HepG2 (cell line): ENCODE measurements at regions not wholly inside any gene's neighbourhood (a gene's known extent, or its start where the extent isn't known, plus 50 kb on each side); places are given as distances from the start of the nearest gene placed in this dataset.

Experiments used
- ATAC-seq: fragments of 200-7000 bp; cut with Tn5 transposase; 3 replicates; pipeline ENCODE4 v1.9.1; 2020; ENCODE audit warnings: mild to moderate bottlenecking, moderate library complexity
- BruUV-seq: library from RNA; stranded (reverse); fragments of 400-500 nt; replicated peaks from 2 replicates; lab custom pipeline; 2021; lab: Mats Ljungman, UMichigan
- CTCF ChIA-PET: fragments of 300-600 bp; formaldehyde crosslinking; extraction: SDS; loops from one replicate; lab custom pipeline; 2021; ENCODE audit warnings: low total read pairs, inconsistent platforms, low intra/inter-chr PET ratio; lab: Yijun Ruan, JAX
- POLR2A ChIA-PET: fragments of 350-600 bp; sonication (Branson Sonifier 250); formaldehyde crosslinking; loops from one replicate; lab custom pipeline; 2020; ENCODE audit warnings: antibody characterized with exemption, inconsistent platforms; lab: Yijun Ruan, JAX
- DNase-seq: peaks from one replicate; pipeline ENCODE4 v3.0.0-alpha.2; 2015; ENCODE audit warnings: low spot score
- FAIRE-seq: peaks from 3 replicates; lab custom pipeline; 2011; peaks lifted over from hg19 to GRCh38; lab: Jason Lieb, UNC
- H2AFZ ChIP-seq: one replicate; pipeline ENCODE4 v1.6.1; 2011; ENCODE audit warnings: low read length, inconsistent platforms
- H3K27ac ChIP-seq: fragments of 300-600 bp; 3 replicates; pipeline ENCODE4 v1.8.0; 2011; ENCODE audit warnings: mixed run types, mild to moderate bottlenecking, mixed read lengths, low read length, inconsistent platforms; ENCODE audit not compliant: insufficient read depth; ENCODE audit errors: extremely low read length
- H3K27me3 ChIP-seq, 2 experiments: fragments of 200-600 bp in 1 of 2; 2 replicates in 1 of 2; 3 replicates in 1 of 2; pipeline versions ENCODE4 v1.6.0 to v1.8.0; 2011; ENCODE audit warnings: low read length in 2 of 2, mild to moderate bottlenecking in 2 of 2, moderate library complexity in 2 of 2, inconsistent platforms in 1 of 2; ENCODE audit not compliant: insufficient read depth in 2 of 2, control insufficient read depth in 1 of 2
- H3K36me3 ChIP-seq, 2 experiments: fragments of 200-600 bp in 1 of 2; replicated peaks in 1 of 2; 2 replicates in 1 of 2; 3 replicates in 1 of 2; pipeline versions ENCODE4 v1.5.1 to v1.8.0; 2011; ENCODE audit warnings: low read length in 2 of 2, inconsistent platforms in 1 of 2; ENCODE audit not compliant: insufficient read depth in 2 of 2, control insufficient read depth in 1 of 2
- H3K4me1 ChIP-seq: 2 replicates; pipeline ENCODE4 v1.5.1; 2012; ENCODE audit warnings: low read length, inconsistent platforms; ENCODE audit not compliant: insufficient read depth
- H3K4me2 ChIP-seq: 2 replicates; pipeline ENCODE4 v1.6.0; 2011; ENCODE audit warnings: low read depth, low read length, inconsistent platforms
- H3K4me3 ChIP-seq, 3 experiments: fragments of 200-600 bp in 1 of 3; sonication (generic), shearing (Covaris generic) in 1 of 3; replicated peaks in 1 of 3; 2 replicates each; pipeline ENCODE4 v1.5.1; 2011 to 2016; ENCODE audit warnings: low read length in 3 of 3, inconsistent platforms in 2 of 3, low read depth in 2 of 3, mild to moderate bottlenecking in 2 of 3, control low read depth in 1 of 3, mixed read lengths in 1 of 3; ENCODE audit not compliant: insufficient read depth in 1 of 3
- H3K79me2 ChIP-seq: one replicate; pipeline ENCODE4 v1.6.1; 2011; ENCODE audit warnings: low read length, inconsistent platforms; ENCODE audit not compliant: insufficient read depth
- H3K9ac ChIP-seq: 2 replicates; pipeline ENCODE4 v1.6.0; 2011; ENCODE audit warnings: mild to moderate bottlenecking, low read depth, low read length, inconsistent platforms; ENCODE audit not compliant: insufficient read depth
- H3K9me3 ChIP-seq: 2 replicates; pipeline ENCODE4 v1.5.1; 2012; ENCODE audit warnings: mild to moderate bottlenecking, low read length
- H4K20me1 ChIP-seq: 2 replicates; pipeline ENCODE4 v1.6.0; 2011; ENCODE audit warnings: inconsistent platforms, mild to moderate bottlenecking, low read length, moderate library complexity; ENCODE audit not compliant: insufficient read depth
- FOSL2 ChIP-seq: sonication (generic); formaldehyde crosslinking; IDR thresholded peaks from 2 replicates; pipeline ENCODE4 v1.4.0; 2020; ENCODE audit warnings: missing genetic modification reagents
- HNF1A ChIP-seq, 2 experiments: sonication (generic) in 1 of 2; formaldehyde crosslinking in 1 of 2; IDR thresholded peaks; 2 replicates each; pipeline versions ENCODE4 v1.4.0 to v1.6.1; 2016 to 2020; ENCODE audit warnings: borderline replicate concordance in 1 of 2, low read depth in 1 of 2, mild to moderate bottlenecking in 1 of 2, missing genetic modification reagents in 1 of 2
- HNRNPLL ChIP-seq: fragments of 200-400 bp; formaldehyde crosslinking; IDR thresholded peaks from 2 replicates; pipeline ENCODE4 v1.6.1; 2017; ENCODE audit warnings: mild to moderate bottlenecking, low read depth, low read length; ENCODE audit not compliant: poor library complexity, severe bottlenecking
- KMT2A ChIP-seq: sonication (generic); formaldehyde crosslinking; IDR thresholded peaks from 2 replicates; pipeline ENCODE4 v1.4.0; 2020; ENCODE audit warnings: missing genetic modification reagents
- PBX3 ChIP-seq: sonication (generic); formaldehyde crosslinking; IDR thresholded peaks from 2 replicates; pipeline ENCODE4 v1.8.1; 2023; ENCODE audit warnings: missing genetic modification reagents, inconsistent platforms, borderline replicate concordance
- PHF20 ChIP-seq: sonication (generic); formaldehyde crosslinking; IDR thresholded peaks from 2 replicates; pipeline ENCODE4 v1.5.0; 2020; ENCODE audit warnings: mild to moderate bottlenecking, missing genetic modification reagents
- POLR2A ChIP-seq, 2 experiments: IDR thresholded peaks; 2 replicates each; pipeline ENCODE4 v1.6.1; 2011; ENCODE audit warnings: low read depth in 2 of 2, low read length in 2 of 2, mild to moderate bottlenecking in 1 of 2, moderate library complexity in 1 of 2; ENCODE audit not compliant: insufficient read depth in 1 of 2
- SRSF4 ChIP-seq: fragments of 200-400 bp; formaldehyde crosslinking; IDR thresholded peaks from one replicate; pipeline ENCODE4 v1.6.1; 2018; ENCODE audit warnings: mild to moderate bottlenecking, low read depth, low read length, moderate library complexity; ENCODE audit not compliant: poor library complexity, severe bottlenecking
- ZNF253 ChIP-seq: sonication (generic); formaldehyde crosslinking; IDR thresholded peaks from 2 replicates; pipeline ENCODE4 v1.8.0; 2022; ENCODE audit warnings: mild to moderate bottlenecking, missing genetic modification reagents, borderline replicate concordance
- ZNF75D ChIP-seq: sonication (generic); formaldehyde crosslinking; IDR thresholded peaks from 2 replicates; pipeline ENCODE4 v1.8.1; 2023; ENCODE audit warnings: missing genetic modification reagents, mild to moderate bottlenecking, borderline replicate concordance
- WGBS: methylation state at CpG from one replicate; pipeline ENCODE4 v1.1.6; 2017; ENCODE audit warnings: low lambda C conversion rate; 5-methylcytosine and 5-hydroxymethylcytosine counted together
- in situ Hi-C: cut with HindIII; loops from 2 replicates; pipeline ENCODE4 v1.10.0; 2017; ENCODE audit warnings: low pct_unique_long_range_greater_than_20kb; ENCODE audit not compliant: extremely low pct_ligation_motif_present
- intact Hi-C: fragments of 100-400 bp; cut with micrococcal nuclease; formaldehyde crosslinking; loops from one replicate; pipeline ENCODE4 v1.10.0; 2022; ENCODE audit not compliant: unreplicated experiment

- DNase-seq (no peak), ATAC-seq (no peak), FAIRE-seq (no peak)
- ChIA-PET CTCF (no interaction called here), POLR2A (no interaction called here)
- no peaks in the 10 kb centered on the region for H4K20me1 ChIP-seq
- peaks cover 0 to 3% of the 10 kb centered on the region in 2 experiments; a peak in 1 of 5 replicates for H3K27me3 ChIP-seq
- H3K4me2 ChIP-seq: no peak overlapping the region
- H3K9me3 ChIP-seq: no peaks in the 10 kb centered on the region
- WGBS: 24% methylated on average over 3 of the region's 3 CpGs
- H3K4me3 ChIP-seq: no peak overlapping the region
- in situ Hi-C loops (no loop called here), intact Hi-C loops (no loop called here)
- no peak for TF ChIP-seq ZNF253 (CRISPR knock-in tag)
- no peak overlapping the region for H2AFZ ChIP-seq
- H3K4me1 ChIP-seq: peaks cover 28% of the 10 kb centered on the region
- no peaks in the 10 kb centered on the region for H3K36me3 ChIP-seq
- no peaks in the 10 kb centered on the region for H3K79me2 ChIP-seq
- no TSS peak for BruUV-seq
- no peak overlapping the region for H3K9ac ChIP-seq
- no peak overlapping the region for H3K27ac ChIP-seq
These were observed 250.7 kb downstream of the HS3ST3A1 start for GRCh38 chr17:13351046-13351445.

GRCh38 chr17:13350466-13350865, 251.3 kb downstream of the HS3ST3A1 start:
- no peaks in the 10 kb centered on the region for H4K20me1 ChIP-seq
- H3K79me2 ChIP-seq: no peaks in the 10 kb centered on the region
- 60% methylated on average over 9 of the region's 9 CpGs for WGBS
- H3K27ac ChIP-seq: no peak overlapping the region
- H3K9me3 ChIP-seq: no peaks in the 10 kb centered on the region
- no peaks in the 10 kb centered on the region for H3K36me3 ChIP-seq
- intact Hi-C loops: no loop called here
- in situ Hi-C loops: no loop called here
- DNase-seq (no peak), ATAC-seq (no peak), FAIRE-seq (no peak)
- no TSS peak for BruUV-seq
- H2AFZ ChIP-seq: no peak overlapping the region
- ChIA-PET POLR2A (no interaction called here), CTCF (no interaction called here)
- H3K4me1 ChIP-seq: peaks cover 32% of the 10 kb centered on the region
- H3K4me3 ChIP-seq: no peak overlapping the region
- no peak overlapping the region for H3K4me2 ChIP-seq
- no peak overlapping the region for H3K9ac ChIP-seq
- peaks cover 0 to 3% of the 10 kb centered on the region in 2 experiments; a peak in 1 of 5 replicates for H3K27me3 ChIP-seq
- TF ChIP-seq ZNF75D (CRISPR knock-in tag): no peak
- no peak for TF ChIP-seq PHF20 (CRISPR knock-in tag)
- TF ChIP-seq ZNF253 (CRISPR knock-in tag): no peak
- TF ChIP-seq PBX3 (CRISPR knock-in tag): no peak
- TF ChIP-seq HNF1A (IDR thresholded peaks at IDR 0.05; ENCODE audit: low read depth): no peak
- no peak for TF ChIP-seq HNF1A (CRISPR knock-in tag; IDR thresholded peaks at IDR 0.05; ENCODE audit: borderline replicate concordance)
- no peak for TF ChIP-seq FOSL2
- no peak for TF ChIP-seq KMT2A
- TF ChIP-seq HNRNPLL: no peak
- no peak for TF ChIP-seq SRSF4
- TF ChIP-seq POLR2A (IDR thresholded peaks at IDR 0.05; ENCODE audit: insufficient read depth in 1 of 2, low read depth in 2 of 2, low read length in 2 of 2): no peak
